HG02623 (cell line): ENCODE measurements at regions not wholly inside any gene's neighbourhood (a gene's known extent, or its start where the extent isn't known, plus 50 kb on each side); places are given as distances from the start of the nearest gene placed in this dataset.
"Not testable (repeated sequence)": the region's sequence is repeated elsewhere in the genome, so short reads cannot be mapped to it uniquely, and the experiment has no call there.

ENCODE experiments used
- ATAC-seq: cut with Tn5 transposase; IDR thresholded peaks from one replicate; pipeline ENCODE4 v1.9.1; 2021; ENCODE audit warnings: moderate library complexity; ENCODE audit not compliant: unreplicated experiment

- ATAC-seq = no peak
Measured at GRCh38 chrY:7881696-7882095, 970.1 kb upstream of the AMELY start.

DNA sequence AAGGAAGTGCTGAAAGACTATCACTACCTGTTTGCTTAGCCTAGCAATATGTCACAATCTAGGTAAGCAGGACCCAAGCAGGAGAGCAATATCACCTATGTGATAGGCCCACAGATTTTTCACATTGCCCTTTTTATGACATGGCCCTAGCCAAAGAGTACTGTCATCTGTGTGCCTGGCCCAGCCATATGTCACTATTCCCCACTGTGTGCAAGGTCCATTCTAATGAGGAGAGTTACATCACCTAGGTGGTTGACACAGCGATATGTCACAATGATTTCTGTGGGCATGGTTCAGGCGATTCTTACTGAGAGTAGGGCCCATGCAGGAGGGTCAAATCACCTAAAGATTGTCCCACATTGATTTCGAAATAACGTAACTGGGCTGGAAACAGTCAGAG, 967.7 kb upstream of the AMELY start:
- ATAC-seq = no peak

DNA sequence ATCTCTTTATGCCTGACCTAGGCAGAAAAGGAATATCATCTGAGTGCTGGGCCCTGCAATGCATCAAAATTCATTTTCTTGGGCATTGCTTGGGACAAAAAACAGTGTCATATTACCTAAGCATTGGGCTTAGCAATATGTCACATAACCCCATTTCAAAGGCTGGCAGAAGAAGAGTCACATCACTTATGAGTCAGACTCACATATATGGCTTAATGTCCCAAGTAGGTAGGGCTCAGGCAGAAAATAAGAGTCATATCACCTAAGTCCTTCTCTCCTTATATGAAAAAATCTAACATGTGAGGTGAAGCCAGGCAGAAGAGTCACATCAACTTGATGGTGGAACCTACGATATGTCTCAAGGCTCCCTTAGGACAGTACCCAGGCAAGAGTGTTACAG, 967.2 kb upstream of the AMELY start:
- ATAC-seq = no peak

DNA sequence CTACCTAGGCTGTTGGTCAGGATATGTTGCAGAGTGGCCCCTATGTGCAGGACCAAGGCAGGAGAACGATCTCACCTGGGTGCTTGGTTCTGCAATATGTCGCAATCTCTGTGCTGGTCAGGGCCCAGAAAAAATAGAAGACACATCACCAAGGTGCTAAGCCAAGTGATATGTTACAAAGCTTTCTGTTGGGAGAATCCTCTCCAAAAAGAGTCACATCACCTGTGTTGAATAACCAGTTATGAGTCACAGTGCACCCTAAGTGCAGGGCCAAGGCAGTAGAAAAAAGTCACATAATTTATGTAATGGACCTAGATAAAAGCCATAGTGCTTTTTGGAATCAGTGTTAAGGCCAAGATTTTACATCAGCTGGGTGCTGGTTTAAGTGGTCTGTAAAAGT, 965.9 kb upstream of the AMELY start:
- no peak for ATAC-seq

GRCh38 chrY:7874080-7874479, 962.5 kb upstream of the AMELY start:
- peak; percentile 74 for ATAC-seq

DNA sequence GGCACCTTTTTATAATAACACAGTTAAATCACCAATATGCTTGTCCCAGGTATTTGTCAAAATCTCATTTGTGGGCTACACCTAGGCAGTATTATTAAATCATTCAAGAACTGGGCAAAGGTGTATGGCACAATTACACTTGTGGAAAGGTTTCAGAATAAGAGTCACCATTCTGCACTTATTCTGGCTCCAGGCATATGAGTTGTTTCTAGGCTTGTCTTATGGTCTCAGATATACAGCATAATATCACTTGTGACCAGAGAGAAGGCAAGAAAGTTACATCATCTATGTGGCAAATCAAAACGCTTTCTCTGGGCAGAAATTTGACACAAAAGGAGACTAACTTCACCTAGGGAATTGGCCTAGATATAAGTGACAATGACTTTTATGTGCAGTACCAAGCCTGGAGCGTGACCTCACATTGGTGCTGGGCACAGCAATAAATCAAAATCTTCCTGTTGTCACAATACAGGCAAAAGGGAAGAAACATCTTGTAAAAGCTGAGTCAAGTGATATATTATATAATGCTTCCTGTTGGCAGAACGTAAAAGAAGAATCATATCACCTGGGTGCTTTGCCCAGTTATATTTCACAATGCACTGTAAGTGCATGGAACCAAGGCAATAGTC, 959.9 kb upstream of the AMELY start:
- no peak for ATAC-seq

GRCh38 chrY:7866976-7867375, 955.4 kb upstream of the AMELY start:
- no peak for ATAC-seq

GRCh38 chrY:7860781-7861614, 949.4 kb upstream of the AMELY start:
- ATAC-seq = no peak

DNA sequence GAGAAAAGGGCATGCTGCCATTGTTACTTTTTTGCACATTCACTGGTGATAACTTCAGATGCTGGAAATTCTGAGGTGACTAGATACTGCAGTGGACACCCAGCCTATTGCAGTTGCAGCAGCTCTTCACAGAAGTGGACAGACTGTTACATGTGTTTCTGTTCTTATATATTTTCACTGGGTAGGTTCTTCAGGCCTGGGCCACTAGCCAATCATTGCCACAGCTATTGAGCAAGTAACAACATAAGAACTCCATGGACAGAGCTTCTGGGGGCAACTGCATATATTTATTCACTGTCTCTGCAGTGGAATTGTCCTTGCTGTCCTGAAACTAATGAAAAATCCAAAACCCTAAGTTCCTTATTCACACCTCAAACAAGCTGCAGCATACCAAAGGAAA, 938.6 kb upstream of the AMELY start:
- no peak for ATAC-seq

DNA sequence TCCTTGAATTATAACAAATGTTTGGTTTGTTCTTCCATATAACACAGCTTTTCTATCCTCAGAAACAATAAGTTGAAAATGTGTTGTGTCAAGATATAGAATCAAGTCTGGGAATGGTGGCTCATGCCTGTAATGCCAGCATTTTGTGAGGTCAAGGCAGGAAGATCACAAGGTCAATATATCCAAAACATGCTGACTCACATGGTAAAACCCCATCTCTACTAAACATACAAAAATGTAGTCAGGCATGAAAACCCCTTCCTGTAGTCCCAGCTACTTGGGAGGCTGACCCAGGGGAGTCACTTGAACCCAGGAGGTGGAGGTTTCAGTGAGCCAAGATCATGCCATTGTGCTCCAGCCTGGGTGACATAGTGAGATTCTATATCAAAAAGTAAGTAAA, 934.2 kb upstream of the AMELY start:
- no peak for ATAC-seq

DNA sequence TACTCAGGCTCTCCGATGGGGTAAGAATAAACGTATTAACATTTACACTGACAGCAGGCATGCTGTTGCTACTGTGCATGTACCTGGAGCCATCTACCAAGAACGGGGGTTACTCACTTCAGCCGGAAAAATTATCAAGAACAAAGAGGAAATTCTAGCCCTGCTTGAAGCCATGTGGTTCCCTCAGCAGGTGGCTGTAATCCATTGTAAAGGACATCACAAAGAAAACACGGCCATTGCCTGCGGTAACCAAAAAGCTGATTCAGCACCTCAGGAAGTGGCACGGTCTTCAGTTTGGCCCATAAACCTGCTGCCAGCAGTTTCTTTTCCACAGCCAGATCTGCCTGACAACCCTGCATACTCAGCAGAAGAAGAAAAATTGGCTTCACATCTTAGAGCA, 925.5 kb upstream of the AMELY start:
- ATAC-seq = no peak

DNA sequence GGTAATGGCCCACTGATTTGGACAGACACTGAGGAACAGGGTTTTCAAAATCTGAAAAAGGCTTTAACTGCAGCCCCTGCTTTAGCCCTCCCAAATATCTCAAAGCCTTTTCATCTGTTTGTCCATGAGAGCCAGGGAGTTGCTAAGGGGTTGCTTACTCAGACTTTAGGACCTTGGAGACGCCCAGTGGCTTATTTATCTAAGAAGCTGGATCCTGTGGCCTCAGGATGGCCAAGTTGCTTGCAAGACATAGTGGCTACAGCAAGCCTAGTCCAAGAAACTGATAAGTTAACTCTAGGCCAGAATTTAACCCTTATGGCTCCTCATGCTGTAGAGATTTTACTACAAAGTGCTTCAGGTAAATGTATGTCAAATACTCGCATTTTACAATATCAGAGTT, 924.8 kb upstream of the AMELY start:
- ATAC-seq = no peak

GRCh38 chrY:7835416-7835815, 923.9 kb upstream of the AMELY start:
- no peak for ATAC-seq

DNA sequence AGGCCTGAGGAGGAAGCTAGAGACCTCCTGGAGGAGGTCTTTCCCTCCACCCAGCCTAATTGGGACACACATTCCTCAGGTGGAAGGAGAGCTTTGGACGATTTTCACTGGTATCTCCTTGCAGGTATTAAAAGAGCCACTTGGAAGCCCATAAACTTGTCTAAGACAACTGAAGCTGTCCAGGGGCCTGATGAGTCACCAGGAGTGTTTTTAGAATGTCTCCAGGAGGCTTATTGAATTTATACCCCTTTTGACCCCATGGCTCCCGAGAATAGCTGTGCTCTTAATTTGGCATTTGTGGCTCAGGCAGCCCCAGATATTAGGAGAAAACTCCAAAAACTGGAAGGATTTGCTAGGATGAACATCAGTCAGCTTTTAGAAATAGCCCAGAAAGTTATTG, 922.7 kb upstream of the AMELY start:
- no peak for ATAC-seq

- not testable (repeated sequence) for ATAC-seq
Measured at GRCh38 chrY:7830881-7831280, 919.3 kb upstream of the AMELY start.

- ATAC-seq = no peak
Measured at GRCh38 chrY:7826533-7826932, 915.0 kb upstream of the AMELY start.

GRCh38 chrY:7825874-7826273, 914.3 kb upstream of the AMELY start:
- no peak for ATAC-seq

DNA sequence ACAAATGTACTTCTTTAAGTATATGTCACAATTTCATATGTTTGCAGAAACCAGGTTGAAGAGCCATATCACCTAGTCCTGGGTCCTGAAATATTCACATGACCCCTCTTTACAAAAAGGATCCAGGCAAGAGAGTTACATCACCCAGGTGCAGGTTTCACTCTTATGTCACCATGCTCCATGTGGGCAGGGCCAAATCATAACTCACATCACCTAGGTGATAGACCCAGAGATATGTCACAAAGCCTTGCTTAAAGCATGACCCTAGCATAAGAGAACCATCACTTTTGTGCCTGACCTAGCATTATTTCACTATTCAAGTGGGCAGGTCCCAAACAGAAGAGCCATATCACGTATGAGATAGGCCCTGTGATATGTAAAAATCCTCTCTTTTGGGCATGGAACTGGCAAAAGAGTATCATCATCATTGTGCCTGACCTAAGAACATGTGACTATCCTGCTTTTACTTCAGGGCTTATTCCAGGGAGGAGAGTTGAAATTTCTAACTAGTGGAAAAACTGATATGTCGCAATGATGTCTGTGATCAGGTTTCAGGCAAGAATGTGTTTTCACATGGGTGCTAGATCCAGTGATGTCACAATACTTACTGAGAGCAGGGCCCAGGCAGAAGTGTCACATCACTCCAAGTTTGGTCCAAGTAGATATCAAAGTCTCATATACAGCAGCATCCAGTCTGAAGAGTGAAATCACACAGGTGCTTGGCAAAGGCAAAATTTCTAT, 909.9 kb upstream of the AMELY start:
- no peak for ATAC-seq

DNA sequence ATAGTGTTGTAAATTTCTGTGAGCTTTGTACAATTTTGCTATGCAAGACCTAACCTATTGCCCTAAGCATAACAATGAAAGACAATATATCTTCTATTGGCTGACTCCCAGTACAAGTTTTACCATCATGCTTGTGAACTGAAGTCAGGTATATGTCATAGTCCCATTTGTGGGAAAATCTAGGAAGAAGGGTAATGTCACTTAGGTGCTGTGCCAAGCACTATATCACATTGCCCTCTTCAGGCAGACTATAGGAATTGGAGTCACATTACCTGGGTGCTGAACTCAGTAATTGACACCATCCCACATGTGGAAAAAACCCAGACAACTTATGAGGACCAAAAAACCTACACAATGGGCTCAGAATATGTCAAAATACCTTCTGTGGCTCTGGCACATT, 907.4 kb upstream of the AMELY start:
- no peak for ATAC-seq

DNA sequence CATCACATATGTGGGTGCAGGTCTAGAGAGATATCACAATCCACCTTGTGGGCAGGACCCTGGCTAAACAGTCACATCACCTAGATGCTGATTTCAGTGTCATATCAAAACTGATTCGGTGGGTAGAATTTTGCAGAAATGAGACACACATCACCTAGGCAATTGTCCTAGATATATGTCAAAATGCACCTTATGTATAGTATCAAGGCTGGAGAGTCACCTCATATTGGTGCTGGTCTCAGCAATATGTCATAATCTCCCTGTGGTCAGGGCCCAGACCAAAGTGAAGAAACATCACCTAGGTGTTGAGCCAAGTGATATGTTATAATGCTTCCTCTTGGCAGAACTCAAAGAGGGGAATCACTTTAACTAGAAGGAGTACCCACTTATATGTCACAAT, 905.0 kb upstream of the AMELY start:
- ATAC-seq = no peak

GRCh38 chrY:7815921-7816320, 904.4 kb upstream of the AMELY start:
- ATAC-seq = no peak

DNA sequence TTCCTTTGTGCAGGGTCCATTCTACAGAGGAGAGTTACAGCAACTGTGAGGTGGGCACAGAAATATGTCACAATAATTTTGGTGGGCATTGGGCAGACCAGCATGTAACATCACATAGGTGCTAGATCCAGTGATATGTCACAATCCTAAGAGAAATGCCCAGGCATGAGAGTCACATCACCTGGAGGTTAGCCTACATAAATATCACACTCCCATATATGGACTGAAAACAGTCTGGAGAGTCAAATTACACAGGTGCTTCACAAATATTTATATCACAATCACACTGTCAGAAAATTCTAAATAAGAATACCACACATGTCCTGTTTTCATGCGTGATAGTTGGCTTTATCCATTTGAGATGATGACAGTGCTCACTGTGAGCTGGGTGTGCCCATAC, 903.7 kb upstream of the AMELY start:
- ATAC-seq = no peak
